OCI-LY3 (cell line): ENCODE measurements at regions not wholly inside any gene's neighbourhood (a gene's known extent, or its start where the extent isn't known, plus 50 kb on each side); places are given as distances from the start of the nearest gene placed in this dataset.

Source experiments
- EZH2phosphoT487 ChIP-seq: fragments of 200-600 bp; shearing (Covaris generic); IDR thresholded peaks from 2 replicates; pipeline ENCODE4 v1.6.1; 2018; ENCODE audit warnings: antibody characterized with exemption, mixed run types, low read depth
- TF ChIP-seq, protein P1 (sequence below): fragments of 200-600, 300-600 bp; sonication (generic); IDR thresholded peaks from 2 replicates; pipeline ENCODE4 v1.5.1; 2014; ENCODE audit warnings: antibody characterized with exemption, low read length, low read depth

- TF ChIP-seq, protein P1, sequence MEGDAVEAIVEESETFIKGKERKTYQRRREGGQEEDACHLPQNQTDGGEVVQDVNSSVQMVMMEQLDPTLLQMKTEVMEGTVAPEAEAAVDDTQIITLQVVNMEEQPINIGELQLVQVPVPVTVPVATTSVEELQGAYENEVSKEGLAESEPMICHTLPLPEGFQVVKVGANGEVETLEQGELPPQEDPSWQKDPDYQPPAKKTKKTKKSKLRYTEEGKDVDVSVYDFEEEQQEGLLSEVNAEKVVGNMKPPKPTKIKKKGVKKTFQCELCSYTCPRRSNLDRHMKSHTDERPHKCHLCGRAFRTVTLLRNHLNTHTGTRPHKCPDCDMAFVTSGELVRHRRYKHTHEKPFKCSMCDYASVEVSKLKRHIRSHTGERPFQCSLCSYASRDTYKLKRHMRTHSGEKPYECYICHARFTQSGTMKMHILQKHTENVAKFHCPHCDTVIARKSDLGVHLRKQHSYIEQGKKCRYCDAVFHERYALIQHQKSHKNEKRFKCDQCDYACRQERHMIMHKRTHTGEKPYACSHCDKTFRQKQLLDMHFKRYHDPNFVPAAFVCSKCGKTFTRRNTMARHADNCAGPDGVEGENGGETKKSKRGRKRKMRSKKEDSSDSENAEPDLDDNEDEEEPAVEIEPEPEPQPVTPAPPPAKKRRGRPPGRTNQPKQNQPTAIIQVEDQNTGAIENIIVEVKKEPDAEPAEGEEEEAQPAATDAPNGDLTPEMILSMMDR = no peak
- TF ChIP-seq EZH2phosphoT487 = no peak
Measured at GRCh38 chr10:8297107-8297506, 242.6 kb downstream of the GATA3 start.
